SK-N-SH (cell line): ENCODE measurements at regions not wholly inside any gene's neighbourhood (a gene's known extent, or its start where the extent isn't known, plus 50 kb on each side); places are given as distances from the start of the nearest gene placed in this dataset.

ENCODE experiments used
- TF ChIP-seq, protein P1 (sequence below): fragments of 200-600 bp; sonication (generic); IDR thresholded peaks from 2 replicates; pipeline ENCODE4 v1.6.1; 2017; ENCODE audit warnings: antibody characterized with exemption, mild to moderate bottlenecking, moderate library complexity
- TF ChIP-seq, protein P2 (sequence below): IDR thresholded peaks from 2 replicates; pipeline ENCODE4; 2012

DNA sequence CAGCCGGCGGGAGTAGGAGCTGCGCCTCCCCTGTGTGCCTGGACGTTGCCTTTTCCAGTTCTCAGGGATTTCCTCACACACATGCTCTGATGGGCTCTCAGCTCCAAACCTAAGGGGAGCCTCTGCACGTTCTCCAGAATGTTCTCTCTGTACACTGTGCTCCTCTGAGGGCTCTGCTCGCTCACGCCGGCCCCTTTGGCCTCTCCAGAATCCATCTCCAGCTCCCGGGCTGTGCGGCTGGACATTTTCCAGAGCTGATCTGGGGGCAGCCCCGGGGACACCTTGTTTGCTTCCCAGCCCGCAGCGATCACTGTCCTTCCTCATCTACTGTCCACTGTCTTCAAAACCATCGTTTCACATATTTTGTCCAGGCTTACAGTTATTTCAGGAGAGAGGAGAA lies 245.4 kb upstream of the HDAC4 start:
- TF ChIP-seq, protein P1, sequence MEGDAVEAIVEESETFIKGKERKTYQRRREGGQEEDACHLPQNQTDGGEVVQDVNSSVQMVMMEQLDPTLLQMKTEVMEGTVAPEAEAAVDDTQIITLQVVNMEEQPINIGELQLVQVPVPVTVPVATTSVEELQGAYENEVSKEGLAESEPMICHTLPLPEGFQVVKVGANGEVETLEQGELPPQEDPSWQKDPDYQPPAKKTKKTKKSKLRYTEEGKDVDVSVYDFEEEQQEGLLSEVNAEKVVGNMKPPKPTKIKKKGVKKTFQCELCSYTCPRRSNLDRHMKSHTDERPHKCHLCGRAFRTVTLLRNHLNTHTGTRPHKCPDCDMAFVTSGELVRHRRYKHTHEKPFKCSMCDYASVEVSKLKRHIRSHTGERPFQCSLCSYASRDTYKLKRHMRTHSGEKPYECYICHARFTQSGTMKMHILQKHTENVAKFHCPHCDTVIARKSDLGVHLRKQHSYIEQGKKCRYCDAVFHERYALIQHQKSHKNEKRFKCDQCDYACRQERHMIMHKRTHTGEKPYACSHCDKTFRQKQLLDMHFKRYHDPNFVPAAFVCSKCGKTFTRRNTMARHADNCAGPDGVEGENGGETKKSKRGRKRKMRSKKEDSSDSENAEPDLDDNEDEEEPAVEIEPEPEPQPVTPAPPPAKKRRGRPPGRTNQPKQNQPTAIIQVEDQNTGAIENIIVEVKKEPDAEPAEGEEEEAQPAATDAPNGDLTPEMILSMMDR = no peak
- TF ChIP-seq, protein P2, sequence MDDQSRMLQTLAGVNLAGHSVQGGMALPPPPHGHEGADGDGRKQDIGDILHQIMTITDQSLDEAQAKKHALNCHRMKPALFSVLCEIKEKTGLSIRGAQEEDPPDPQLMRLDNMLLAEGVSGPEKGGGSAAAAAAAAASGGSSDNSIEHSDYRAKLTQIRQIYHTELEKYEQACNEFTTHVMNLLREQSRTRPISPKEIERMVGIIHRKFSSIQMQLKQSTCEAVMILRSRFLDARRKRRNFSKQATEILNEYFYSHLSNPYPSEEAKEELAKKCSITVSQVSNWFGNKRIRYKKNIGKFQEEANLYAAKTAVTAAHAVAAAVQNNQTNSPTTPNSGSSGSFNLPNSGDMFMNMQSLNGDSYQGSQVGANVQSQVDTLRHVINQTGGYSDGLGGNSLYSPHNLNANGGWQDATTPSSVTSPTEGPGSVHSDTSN = no peak
